ENCODE measurements at regions not wholly inside any gene's neighbourhood (a gene's known extent, or its start where the extent isn't known, plus 50 kb on each side); places are given as distances from the start of the nearest gene placed in this dataset.

- TF ChIP-seq POLR2A (IDR thresholded peaks at IDR 0.05), result no peak
- no peak for TF ChIP-seq CTCF (IDR thresholded peaks at IDR 0.05)
These were observed 118.1 kb upstream of the ERCC6L2 start for GRCh38 chr9:95757439-95757838.

Measured in testis (tissue), 2 donors.